HEK293 (cell line): ENCODE measurements at regions not wholly inside any gene's neighbourhood (a gene's known extent, or its start where the extent isn't known, plus 50 kb on each side); places are given as distances from the start of the nearest gene placed in this dataset.

ENCODE experiments used
- CTCF ChIP-seq: fragments of 450-650 bp; formaldehyde crosslinking; IDR thresholded peaks from 2 replicates; pipeline ENCODE4 v1.5.1; 2016; ENCODE audit warnings: missing biosample characterization, missing genetic modification characterization
- MZF1 ChIP-seq: fragments of 450-650 bp; formaldehyde crosslinking; IDR thresholded peaks from 2 replicates; pipeline ENCODE4 v1.5.1; 2017; ENCODE audit warnings: missing biosample characterization, missing genetic modification characterization, borderline replicate concordance
- PATZ1 ChIP-seq: fragments of 450-650 bp; formaldehyde crosslinking; IDR thresholded peaks from 2 replicates; pipeline ENCODE4 v1.5.1; 2016; ENCODE audit warnings: missing biosample characterization, missing genetic modification characterization
- ZNF175 ChIP-seq: fragments of 450-650 bp; formaldehyde crosslinking; IDR thresholded peaks from 2 replicates; pipeline ENCODE4 v1.5.1; 2016; ENCODE audit warnings: missing biosample characterization, missing genetic modification characterization
- ZNF423 ChIP-seq: fragments of 450-650 bp; formaldehyde crosslinking; IDR thresholded peaks from 2 replicates; pipeline ENCODE4 v1.5.1; 2016; ENCODE audit warnings: missing biosample characterization, missing genetic modification characterization
- ZNF664 ChIP-seq: fragments of 450-650 bp; formaldehyde crosslinking; IDR thresholded peaks from 2 replicates; pipeline ENCODE4 v1.5.1; 2016; ENCODE audit warnings: missing biosample characterization, missing genetic modification characterization

DNA sequence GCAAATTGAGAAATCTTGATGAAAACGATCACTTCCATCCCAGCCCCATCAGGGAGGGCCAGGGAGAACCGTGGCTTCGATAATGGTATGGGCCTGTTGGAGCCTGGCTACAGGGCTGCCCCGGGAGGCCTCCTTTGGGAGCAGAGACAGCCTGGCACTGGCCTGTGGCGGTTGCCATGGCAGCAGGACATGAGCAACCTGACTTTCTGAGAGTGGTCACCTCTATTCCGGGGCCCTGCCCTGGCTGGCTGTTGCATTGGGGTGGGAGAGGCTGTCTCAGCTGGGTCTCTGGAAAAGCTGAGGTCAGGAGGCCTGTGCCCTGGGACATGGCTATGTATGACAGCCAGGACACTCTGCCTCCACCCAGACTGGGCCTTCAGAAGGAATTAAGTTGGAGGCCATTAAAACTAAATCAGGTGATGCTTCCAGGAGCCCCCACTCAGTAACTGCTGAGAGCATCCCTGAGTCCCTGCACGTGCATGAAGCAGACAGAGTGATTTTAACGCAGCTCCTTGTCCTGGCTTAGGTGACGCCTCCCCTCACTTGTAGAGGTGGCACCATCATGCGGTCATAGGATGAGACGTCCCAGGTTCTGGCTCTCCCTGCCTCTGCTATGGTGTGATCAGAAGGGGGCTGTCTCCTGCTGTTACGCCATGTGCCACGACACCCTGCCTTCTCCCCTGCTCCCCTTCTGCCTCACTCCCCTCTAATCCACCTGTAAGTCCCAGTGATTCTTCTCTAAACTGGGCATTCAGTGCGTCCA is 126.3 kb downstream of the SLC25A47 start:
- TF ChIP-seq PATZ1 (tag by site-specific recombination) (no peak), CTCF (tag by site-specific recombination) (no peak), ZNF175 (no peak), ZNF423 (no peak), ZNF664 (tag by site-specific recombination) (no peak), MZF1 (tag by site-specific recombination) (no peak)
